HG03469 (cell line): ENCODE measurements at regions not wholly inside any gene's neighbourhood (a gene's known extent, or its start where the extent isn't known, plus 50 kb on each side); places are given as distances from the start of the nearest gene placed in this dataset.

Source experiments
- ATAC-seq: cut with Tn5 transposase; IDR thresholded peaks from one replicate; pipeline ENCODE4 v1.9.1; 2021; ENCODE audit warnings: mild to moderate bottlenecking, moderate library complexity, moderate number of reproducible peaks; ENCODE audit not compliant: unreplicated experiment

GRCh38 chr7:36029853-36030515 lies 123.1 kb upstream of the EEPD1 start:
- ATAC-seq, result no peak

- ATAC-seq, result no peak
Measured at GRCh38 chr7:36032361-36032818, 120.7 kb upstream of the EEPD1 start.

GRCh38 chr7:36034020-36034419 lies 119.0 kb upstream of the EEPD1 start:
- no peak for ATAC-seq

GRCh38 chr7:36035186-36035585 lies 117.9 kb upstream of the EEPD1 start:
- no peak for ATAC-seq

- no peak for ATAC-seq
Measured at GRCh38 chr7:36036590-36036989, 116.5 kb upstream of the EEPD1 start.

GRCh38 chr7:36037121-36037662 lies 115.9 kb upstream of the EEPD1 start:
- ATAC-seq, result no peak

- no peak for ATAC-seq
Measured at GRCh38 chr7:36038063-36038721, 114.9 kb upstream of the EEPD1 start.

- no peak for ATAC-seq
Measured at GRCh38 chr7:36039243-36039642, 113.8 kb upstream of the EEPD1 start.

GRCh38 chr7:36039671-36040070 lies 113.4 kb upstream of the EEPD1 start:
- no peak for ATAC-seq

- ATAC-seq, result no peak
Measured at GRCh38 chr7:36040679-36041078, 112.4 kb upstream of the EEPD1 start.

GRCh38 chr7:36044101-36044892 lies 108.8 kb upstream of the EEPD1 start:
- ATAC-seq, result no peak

GRCh38 chr7:36045326-36045725 lies 107.7 kb upstream of the EEPD1 start:
- ATAC-seq, result no peak

- no peak for ATAC-seq
Measured at GRCh38 chr7:36045830-36046341, 107.2 kb upstream of the EEPD1 start.

- no peak for ATAC-seq
Measured at GRCh38 chr7:36047091-36047658, 105.9 kb upstream of the EEPD1 start.

GRCh38 chr7:36048141-36048901 lies 104.7 kb upstream of the EEPD1 start:
- ATAC-seq, result no peak

GRCh38 chr7:36048902-36049240 lies 104.2 kb upstream of the EEPD1 start:
- ATAC-seq, result no peak

GRCh38 chr7:36051501-36051900 lies 101.6 kb upstream of the EEPD1 start:
- no peak for ATAC-seq

GRCh38 chr7:36053589-36053988 lies 99.5 kb upstream of the EEPD1 start:
- ATAC-seq, result no peak

GRCh38 chr7:36054637-36055036 lies 98.4 kb upstream of the EEPD1 start:
- ATAC-seq, result no peak

GRCh38 chr7:36055207-36055606 lies 97.8 kb upstream of the EEPD1 start:
- ATAC-seq, result no peak
